GM19238 (cell line): ENCODE measurements at regions not wholly inside any gene's neighbourhood (a gene's known extent, or its start where the extent isn't known, plus 50 kb on each side); places are given as distances from the start of the nearest gene placed in this dataset.

Experiments used
- DNase-seq: peaks from one replicate; pipeline ENCODE4 v3.0.0; 2011; ENCODE audit warnings: low spot score; ENCODE audit not compliant: insufficient read length

GRCh38 chr2:105596411-105596921 is 148.2 kb upstream of the NCK2 start:
- no peak for DNase-seq

- no peak for DNase-seq
Observed at GRCh38 chr2:105595536-105595935, 149.2 kb upstream of the NCK2 start.

GRCh38 chr2:105593221-105593967 is 151.3 kb upstream of the NCK2 start:
- no peak for DNase-seq

GRCh38 chr2:105592288-105592687 is 152.4 kb upstream of the NCK2 start:
- no peak for DNase-seq

GRCh38 chr2:105590780-105591660 is 153.7 kb upstream of the NCK2 start:
- no peak for DNase-seq

GRCh38 chr2:105588581-105588980 is 156.1 kb upstream of the NCK2 start:
- no peak for DNase-seq

- DNase-seq: no peak
Observed at GRCh38 chr2:105587637-105588036, 157.1 kb upstream of the NCK2 start.

GRCh38 chr2:105584435-105585010 is 160.2 kb upstream of the NCK2 start:
- DNase-seq: no peak

GRCh38 chr2:105582952-105583660 is 161.6 kb upstream of the NCK2 start:
- no peak for DNase-seq

- no peak for DNase-seq
Observed at GRCh38 chr2:105581555-105581944, 163.2 kb upstream of the NCK2 start.

- DNase-seq: no peak
Observed at GRCh38 chr2:105580870-105581554, 163.7 kb upstream of the NCK2 start.

- no peak for DNase-seq
Observed at GRCh38 chr2:105580216-105580615, 164.5 kb upstream of the NCK2 start.

- no peak for DNase-seq
Observed at GRCh38 chr2:105578166-105578565, 166.5 kb upstream of the NCK2 start.

GRCh38 chr2:105577762-105578161 is 166.9 kb upstream of the NCK2 start:
- no peak for DNase-seq

- DNase-seq: no peak
Observed at GRCh38 chr2:105576440-105577241, 168.1 kb upstream of the NCK2 start.

- DNase-seq: no peak
Observed at GRCh38 chr2:105576050-105576439, 168.7 kb upstream of the NCK2 start.

GRCh38 chr2:105575499-105576025 is 169.2 kb upstream of the NCK2 start:
- no peak for DNase-seq

GRCh38 chr2:105574796-105575344 is 169.8 kb upstream of the NCK2 start:
- DNase-seq: no peak

GRCh38 chr2:105573910-105574655 is 170.6 kb upstream of the NCK2 start:
- DNase-seq: no peak
